22Rv1 (cell line): ENCODE measurements at regions not wholly inside any gene's neighbourhood (a gene's known extent, or its start where the extent isn't known, plus 50 kb on each side); places are given as distances from the start of the nearest gene placed in this dataset.

ENCODE experiments used
- H3K27ac ChIP-seq: fragments of 450-650 bp; 2 replicates; pipeline ENCODE4 v1.5.1; 2017
- ZFX ChIP-seq: fragments of 450-650 bp; IDR thresholded peaks from 2 replicates; pipeline ENCODE4 v1.6.1; 2017; ENCODE audit warnings: antibody characterized with exemption, borderline replicate concordance
- TF ChIP-seq, protein P1 (sequence below): fragments of 450-650 bp; IDR thresholded peaks from 2 replicates; pipeline ENCODE4 v1.5.1; 2017; ENCODE audit warnings: mild to moderate bottlenecking

- H3K27ac ChIP-seq: no peak overlapping the region
- TF ChIP-seq, protein P1, sequence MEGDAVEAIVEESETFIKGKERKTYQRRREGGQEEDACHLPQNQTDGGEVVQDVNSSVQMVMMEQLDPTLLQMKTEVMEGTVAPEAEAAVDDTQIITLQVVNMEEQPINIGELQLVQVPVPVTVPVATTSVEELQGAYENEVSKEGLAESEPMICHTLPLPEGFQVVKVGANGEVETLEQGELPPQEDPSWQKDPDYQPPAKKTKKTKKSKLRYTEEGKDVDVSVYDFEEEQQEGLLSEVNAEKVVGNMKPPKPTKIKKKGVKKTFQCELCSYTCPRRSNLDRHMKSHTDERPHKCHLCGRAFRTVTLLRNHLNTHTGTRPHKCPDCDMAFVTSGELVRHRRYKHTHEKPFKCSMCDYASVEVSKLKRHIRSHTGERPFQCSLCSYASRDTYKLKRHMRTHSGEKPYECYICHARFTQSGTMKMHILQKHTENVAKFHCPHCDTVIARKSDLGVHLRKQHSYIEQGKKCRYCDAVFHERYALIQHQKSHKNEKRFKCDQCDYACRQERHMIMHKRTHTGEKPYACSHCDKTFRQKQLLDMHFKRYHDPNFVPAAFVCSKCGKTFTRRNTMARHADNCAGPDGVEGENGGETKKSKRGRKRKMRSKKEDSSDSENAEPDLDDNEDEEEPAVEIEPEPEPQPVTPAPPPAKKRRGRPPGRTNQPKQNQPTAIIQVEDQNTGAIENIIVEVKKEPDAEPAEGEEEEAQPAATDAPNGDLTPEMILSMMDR: no peak
- no peak for TF ChIP-seq ZFX
Measured at GRCh38 chr9:21605489-21605931, 123.4 kb upstream of the IFNE start.

- H3K27ac ChIP-seq: no peak overlapping the region
- no peak for TF ChIP-seq ZFX
- TF ChIP-seq, protein P1: no peak
Measured at GRCh38 chr9:21607576-21607975, 125.5 kb upstream of the IFNE start.

- TF ChIP-seq, protein P1: no peak
- TF ChIP-seq ZFX: no peak
- no peak overlapping the region for H3K27ac ChIP-seq
Measured at GRCh38 chr9:21608200-21608599, 126.1 kb upstream of the IFNE start.

GRCh38 chr9:21609506-21609905, 127.4 kb upstream of the IFNE start:
- H3K27ac ChIP-seq: no peak overlapping the region
- TF ChIP-seq, protein P1: no peak
- no peak for TF ChIP-seq ZFX

- no peak overlapping the region for H3K27ac ChIP-seq
- TF ChIP-seq ZFX: no peak
- TF ChIP-seq, protein P1: no peak
Measured at GRCh38 chr9:21611891-21612290, 129.8 kb upstream of the IFNE start.

- TF ChIP-seq, protein P1: no peak
- TF ChIP-seq ZFX: no peak
- no peak overlapping the region for H3K27ac ChIP-seq
Measured at GRCh38 chr9:21615018-21615417, 132.9 kb upstream of the IFNE start.

- H3K27ac ChIP-seq: no peak overlapping the region
Measured at GRCh38 chr9:21615446-21615845, 133.3 kb upstream of the IFNE start.

More at GRCh38 chr9:21615446-21615845, 133.3 kb upstream of the IFNE start:
- no peak for TF ChIP-seq ZFX
- TF ChIP-seq, protein P1: no peak
